NB4 (cell line): ENCODE measurements at regions not wholly inside any gene's neighbourhood (a gene's known extent, or its start where the extent isn't known, plus 50 kb on each side); places are given as distances from the start of the nearest gene placed in this dataset.

Experiments
- POLR2A ChIP-seq: IDR thresholded peaks from 2 replicates; pipeline ENCODE4 v1.6.1; 2011; ENCODE audit warnings: mild to moderate bottlenecking; ENCODE audit not compliant: insufficient read length; ENCODE audit errors: extremely low read depth
- TF ChIP-seq, protein P1 (sequence below): IDR thresholded peaks from one replicate; pipeline ENCODE4 v1.5.1; 2012; ENCODE audit warnings: low read depth, low read length

DNA sequence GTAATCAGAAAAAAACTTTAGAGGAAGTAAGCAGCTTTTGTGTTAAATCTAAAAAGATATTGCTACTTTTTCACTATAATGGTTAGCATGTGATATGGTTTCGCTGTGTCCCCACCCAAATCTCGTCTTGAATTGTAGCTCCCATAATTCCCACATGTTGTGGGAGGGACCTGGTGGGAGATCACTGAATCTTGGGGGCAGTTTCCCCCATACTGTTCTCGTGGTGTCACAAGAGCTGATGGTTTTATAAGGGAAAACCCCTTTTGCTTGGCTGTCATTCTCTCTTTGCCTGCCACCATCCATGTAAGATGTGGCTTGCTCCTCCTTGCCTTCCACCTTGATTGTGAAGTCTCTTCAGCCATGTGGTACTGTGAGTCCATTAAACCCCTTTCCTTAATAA is 117.1 kb downstream of the KCNJ2 start:
- TF ChIP-seq, protein P1, sequence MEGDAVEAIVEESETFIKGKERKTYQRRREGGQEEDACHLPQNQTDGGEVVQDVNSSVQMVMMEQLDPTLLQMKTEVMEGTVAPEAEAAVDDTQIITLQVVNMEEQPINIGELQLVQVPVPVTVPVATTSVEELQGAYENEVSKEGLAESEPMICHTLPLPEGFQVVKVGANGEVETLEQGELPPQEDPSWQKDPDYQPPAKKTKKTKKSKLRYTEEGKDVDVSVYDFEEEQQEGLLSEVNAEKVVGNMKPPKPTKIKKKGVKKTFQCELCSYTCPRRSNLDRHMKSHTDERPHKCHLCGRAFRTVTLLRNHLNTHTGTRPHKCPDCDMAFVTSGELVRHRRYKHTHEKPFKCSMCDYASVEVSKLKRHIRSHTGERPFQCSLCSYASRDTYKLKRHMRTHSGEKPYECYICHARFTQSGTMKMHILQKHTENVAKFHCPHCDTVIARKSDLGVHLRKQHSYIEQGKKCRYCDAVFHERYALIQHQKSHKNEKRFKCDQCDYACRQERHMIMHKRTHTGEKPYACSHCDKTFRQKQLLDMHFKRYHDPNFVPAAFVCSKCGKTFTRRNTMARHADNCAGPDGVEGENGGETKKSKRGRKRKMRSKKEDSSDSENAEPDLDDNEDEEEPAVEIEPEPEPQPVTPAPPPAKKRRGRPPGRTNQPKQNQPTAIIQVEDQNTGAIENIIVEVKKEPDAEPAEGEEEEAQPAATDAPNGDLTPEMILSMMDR, result no peak
- TF ChIP-seq POLR2A, result no peak
